Breast epithelium (tissue), 4 donors: ENCODE measurements at regions not wholly inside any gene's neighbourhood (a gene's known extent, or its start where the extent isn't known, plus 50 kb on each side); places are given as distances from the start of the nearest gene placed in this dataset.
"Not testable (repeated sequence)": the region's sequence is repeated elsewhere in the genome, so short reads cannot be mapped to it uniquely, and the experiment has no call there.

ENCODE experiments used
- DNase-seq, 2 donors: peaks; one replicate each; pipeline ENCODE4 v3.0.0-alpha.2; 2019; ENCODE audit warnings: low spot score in 2 of 2
- H3K27ac ChIP-seq, 2 donors: fragments of 200-600 bp; sonication (generic) in 1 of 2; one replicate each; pipeline ENCODE4 v1.5.1; 2016 to 2019; ENCODE audit warnings: mild to moderate bottlenecking in 1 of 2
- H3K27me3 ChIP-seq, 2 donors: fragments of 200-600 bp; sonication (generic) in 1 of 2; one replicate each; pipeline versions ENCODE4 v1.5.1 to v1.6.0; 2017 to 2019; ENCODE audit warnings: control low read depth in 1 of 2, mild to moderate bottlenecking in 1 of 2
- H3K36me3 ChIP-seq: fragments of 200-600 bp; one replicate; pipeline ENCODE4 v1.5.1; 2019
- H3K4me1 ChIP-seq, 2 donors: fragments of 200-600 bp; sonication (generic); one replicate each; pipeline ENCODE4 v1.5.1; 2016 to 2019; ENCODE audit warnings: control low read depth in 1 of 2
- H3K4me3 ChIP-seq, 3 donors: fragments of 200-600 bp; sonication (generic); 1 replicate in 2 of 3; 2 replicates in 1 of 3; pipeline ENCODE4 v1.5.1; 2016 to 2019; ENCODE audit warnings: mild to moderate bottlenecking in 3 of 3, moderate library complexity in 2 of 3
- H3K9me3 ChIP-seq, 2 donors: fragments of 200-600 bp; sonication (generic) in 1 of 2; one replicate each; pipeline ENCODE4 v1.5.1; 2016 to 2019; ENCODE audit warnings: control low read depth in 1 of 2
- CTCF ChIP-seq, 3 donors: fragments of 450-650 bp; IDR thresholded peaks; one replicate each; pipeline ENCODE4 v1.5.1; 2016 to 2017; ENCODE audit warnings: antibody characterized with exemption in 3 of 3, mild to moderate bottlenecking in 3 of 3, moderate library complexity in 3 of 3
- POLR2A ChIP-seq: fragments of 450-650 bp; IDR thresholded peaks from one replicate; pipeline ENCODE4 v1.6.1; 2016; ENCODE audit warnings: antibody characterized with exemption, mild to moderate bottlenecking, moderate library complexity
- POLR2AphosphoS5 ChIP-seq, 3 donors: sonication (generic); formaldehyde crosslinking; IDR thresholded peaks; one replicate each; pipeline ENCODE4 v1.6.1; 2017; ENCODE audit warnings: antibody characterized with exemption in 3 of 3
- intact Hi-C: fragments of 100-400 bp; cut with DNase I; formaldehyde crosslinking; loops from one replicate; pipeline ENCODE4 v1.15.1; 2023; ENCODE audit warnings: low total_unique reads

- Histone ChIP-seq H3K9me3 (no peaks in the 10 kb centered on the region), H3K4me1 (no peaks in the 10 kb centered on the region), H3K27me3 (no peaks in the 10 kb centered on the region), H3K27ac (no peak overlapping the region), H3K36me3 (no peaks in the 10 kb centered on the region), H3K4me3 (no peak overlapping the region)
- TF ChIP-seq CTCF (IDR thresholded peaks at IDR 0.05), result no peak
- DNase-seq, result no peak
- intact Hi-C loops, result loop anchor here (5.0 kb wide), 1 partner anchor 539 kb away; no protein-coding TSS in a partner anchor
Measured at GRCh38 chr2:47631306-47631705, 60.5 kb upstream of the KCNK12 start.

GRCh38 chr2:47629501-47630460, 59.0 kb upstream of the KCNK12 start:
- Histone ChIP-seq H3K9me3 (no peaks in the 10 kb centered on the region), H3K36me3 (no peaks in the 10 kb centered on the region), H3K4me3 (no peak overlapping the region), H3K27me3 (no peaks in the 10 kb centered on the region), H3K27ac (no peak overlapping the region), H3K4me1 (no peaks in the 10 kb centered on the region)
- intact Hi-C loops, result loop anchor here (5.0 kb wide), 1 partner anchor 537 kb away; no protein-coding TSS in a partner anchor
- no peak for TF ChIP-seq POLR2A
- TF ChIP-seq POLR2AphosphoS5 (IDR thresholded peaks at IDR 0.05), result no peak
- no peak for TF ChIP-seq CTCF (IDR thresholded peaks at IDR 0.05)
- DNase-seq, result no peak

- H3K4me1 ChIP-seq, result no peaks in the 10 kb centered on the region
- H3K9me3 ChIP-seq, result no peaks in the 10 kb centered on the region
- intact Hi-C loops, result no loop called here
- no peak for DNase-seq
- TF ChIP-seq POLR2A (no peak), CTCF (IDR thresholded peaks at IDR 0.05) (no peak), POLR2AphosphoS5 (IDR thresholded peaks at IDR 0.05) (no peak)
- no peaks in the 10 kb centered on the region for H3K36me3 ChIP-seq
- no peak overlapping the region for H3K4me3 ChIP-seq
- H3K27ac ChIP-seq, result no peak overlapping the region
- H3K27me3 ChIP-seq, result no peaks in the 10 kb centered on the region
Measured at GRCh38 chr2:47628904-47629303, 58.1 kb upstream of the KCNK12 start.

GRCh38 chr2:47626664-47627063, 55.9 kb upstream of the KCNK12 start:
- intact Hi-C loops, result no loop called here
- TF ChIP-seq CTCF (IDR thresholded peaks at IDR 0.05) (no peak), POLR2AphosphoS5 (IDR thresholded peaks at IDR 0.05) (no peak), POLR2A (no peak)
- Histone ChIP-seq H3K9me3 (no peaks in the 10 kb centered on the region), H3K4me3 (no peak overlapping the region), H3K27me3 (no peaks in the 10 kb centered on the region), H3K4me1 (no peaks in the 10 kb centered on the region), H3K36me3 (no peaks in the 10 kb centered on the region), H3K27ac (no peak overlapping the region)
- DNase-seq, result no peak

GRCh38 chr2:47623140-47623539, 52.4 kb upstream of the KCNK12 start:
- intact Hi-C loops, H3K9me3 ChIP-seq, DNase-seq, H3K36me3 ChIP-seq, H3K4me1 ChIP-seq, H3K27ac ChIP-seq, H3K27me3 ChIP-seq, H3K4me3 ChIP-seq: not testable (repeated sequence)
